HEK293 (cell line): ENCODE measurements at regions not wholly inside any gene's neighbourhood (a gene's known extent, or its start where the extent isn't known, plus 50 kb on each side); places are given as distances from the start of the nearest gene placed in this dataset.

Experiments
- GLIS2 ChIP-seq: fragments of 450-650 bp; formaldehyde crosslinking; IDR thresholded peaks from 2 replicates; pipeline ENCODE4 v1.5.1; 2016; ENCODE audit warnings: missing biosample characterization, missing genetic modification characterization
- HOXA7 ChIP-seq: sonication (generic); formaldehyde crosslinking; IDR thresholded peaks from 2 replicates; pipeline ENCODE4 v1.8.1; 2022; ENCODE audit warnings: missing genetic modification reagents, borderline replicate concordance
- IKZF3 ChIP-seq: fragments of 450-650 bp; IDR thresholded peaks from 2 replicates; pipeline ENCODE4 v1.5.0; 2018; ENCODE audit warnings: missing biosample characterization, mild to moderate bottlenecking, missing genetic modification characterization, moderate library complexity
- YY2 ChIP-seq: fragments of 450-650 bp; formaldehyde crosslinking; IDR thresholded peaks from 2 replicates; pipeline ENCODE4 v1.5.1; 2016; ENCODE audit warnings: missing biosample characterization, missing genetic modification characterization
- ZBTB1 ChIP-seq: fragments of 450-650 bp; formaldehyde crosslinking; IDR thresholded peaks from 2 replicates; pipeline ENCODE4 v1.5.1; 2016; ENCODE audit warnings: missing biosample characterization, missing genetic modification characterization
- ZNF16 ChIP-seq: fragments of 450-650 bp; formaldehyde crosslinking; IDR thresholded peaks from 2 replicates; pipeline ENCODE4 v1.5.1; 2016; ENCODE audit warnings: low read depth, missing biosample characterization, missing genetic modification characterization
- ZNF274 ChIP-seq, 2 experiments: fragments of 200-500 bp in 1 of 2; fragments of 450-650 bp in 1 of 2; sonication (Bioruptor generic) in 1 of 2; formaldehyde crosslinking in 1 of 2; IDR thresholded peaks; 2 replicates each; pipeline versions ENCODE4 v1.5.1 to v1.6.1; 2014 to 2016; ENCODE audit warnings: borderline replicate concordance in 1 of 2, inconsistent platforms in 1 of 2, low read length in 1 of 2, missing biosample characterization in 1 of 2, missing genetic modification characterization in 1 of 2
- ZNF311 ChIP-seq: fragments of 450-650 bp; formaldehyde crosslinking; IDR thresholded peaks from 2 replicates; pipeline ENCODE4 v1.5.1; 2017; ENCODE audit warnings: missing biosample characterization, missing genetic modification characterization, borderline replicate concordance
- ZNF37A ChIP-seq: fragments of 450-650 bp; IDR thresholded peaks from 2 replicates; pipeline ENCODE4 v1.5.1; 2018; ENCODE audit warnings: missing biosample characterization, missing genetic modification characterization
- TF ChIP-seq, protein P1 (sequence below): fragments of 450-650 bp; formaldehyde crosslinking; IDR thresholded peaks from 2 replicates; pipeline ENCODE4 v1.5.1; 2016; ENCODE audit warnings: missing biosample characterization, missing genetic modification characterization
- TF ChIP-seq, protein P2 (sequence below): fragments of 450-650 bp; formaldehyde crosslinking; IDR thresholded peaks from 2 replicates; pipeline ENCODE4 v1.5.1; 2016; ENCODE audit warnings: missing biosample characterization, missing genetic modification characterization, borderline replicate concordance
- TF ChIP-seq, protein P3 (sequence below): fragments of 450-650 bp; formaldehyde crosslinking; IDR thresholded peaks from 2 replicates; pipeline ENCODE4 v1.5.1; 2016; ENCODE audit warnings: missing biosample characterization, missing genetic modification characterization, low read depth
- TF ChIP-seq, protein P4 (sequence below): fragments of 450-650 bp; formaldehyde crosslinking; IDR thresholded peaks from 2 replicates; pipeline ENCODE4 v1.5.1; 2016; ENCODE audit warnings: missing biosample characterization, missing genetic modification characterization

DNA sequence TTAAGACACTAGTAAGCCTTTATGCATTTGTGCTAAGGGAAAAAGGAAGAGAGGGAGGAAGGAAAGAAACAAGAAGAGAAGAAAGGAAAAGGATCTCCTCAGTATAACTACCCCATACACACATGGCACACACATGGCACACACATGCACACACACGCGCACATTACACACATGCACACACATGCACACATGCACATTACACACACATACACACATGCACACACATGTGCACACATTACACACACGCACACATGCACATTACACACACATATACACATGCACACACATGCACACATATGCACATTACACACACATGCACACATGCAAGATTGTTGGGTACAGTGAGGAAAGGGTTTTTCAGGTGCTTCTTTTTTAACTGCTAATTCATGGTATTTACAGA is 311.2 kb downstream of the SKIDA1 start:
- TF ChIP-seq, protein P1, sequence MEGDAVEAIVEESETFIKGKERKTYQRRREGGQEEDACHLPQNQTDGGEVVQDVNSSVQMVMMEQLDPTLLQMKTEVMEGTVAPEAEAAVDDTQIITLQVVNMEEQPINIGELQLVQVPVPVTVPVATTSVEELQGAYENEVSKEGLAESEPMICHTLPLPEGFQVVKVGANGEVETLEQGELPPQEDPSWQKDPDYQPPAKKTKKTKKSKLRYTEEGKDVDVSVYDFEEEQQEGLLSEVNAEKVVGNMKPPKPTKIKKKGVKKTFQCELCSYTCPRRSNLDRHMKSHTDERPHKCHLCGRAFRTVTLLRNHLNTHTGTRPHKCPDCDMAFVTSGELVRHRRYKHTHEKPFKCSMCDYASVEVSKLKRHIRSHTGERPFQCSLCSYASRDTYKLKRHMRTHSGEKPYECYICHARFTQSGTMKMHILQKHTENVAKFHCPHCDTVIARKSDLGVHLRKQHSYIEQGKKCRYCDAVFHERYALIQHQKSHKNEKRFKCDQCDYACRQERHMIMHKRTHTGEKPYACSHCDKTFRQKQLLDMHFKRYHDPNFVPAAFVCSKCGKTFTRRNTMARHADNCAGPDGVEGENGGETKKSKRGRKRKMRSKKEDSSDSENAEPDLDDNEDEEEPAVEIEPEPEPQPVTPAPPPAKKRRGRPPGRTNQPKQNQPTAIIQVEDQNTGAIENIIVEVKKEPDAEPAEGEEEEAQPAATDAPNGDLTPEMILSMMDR (tag by site-specific recombination) = no peak
- TF ChIP-seq ZNF16 (tag by site-specific recombination) (no peak), HOXA7 (no peak), YY2 (tag by site-specific recombination) (no peak), GLIS2 (no peak), ZNF311 (tag by site-specific recombination) (no peak), IKZF3 (tag by site-specific recombination) (no peak), ZNF274 (IDR thresholded peaks at IDR 0.05; ENCODE audit: low read length) (no peak), ZNF274 (tag by site-specific recombination; IDR thresholded peaks at IDR 0.05; ENCODE audit: borderline replicate concordance) (no peak), ZBTB1 (tag by site-specific recombination) (no peak), ZNF37A (no peak)
- TF ChIP-seq, protein P2, sequence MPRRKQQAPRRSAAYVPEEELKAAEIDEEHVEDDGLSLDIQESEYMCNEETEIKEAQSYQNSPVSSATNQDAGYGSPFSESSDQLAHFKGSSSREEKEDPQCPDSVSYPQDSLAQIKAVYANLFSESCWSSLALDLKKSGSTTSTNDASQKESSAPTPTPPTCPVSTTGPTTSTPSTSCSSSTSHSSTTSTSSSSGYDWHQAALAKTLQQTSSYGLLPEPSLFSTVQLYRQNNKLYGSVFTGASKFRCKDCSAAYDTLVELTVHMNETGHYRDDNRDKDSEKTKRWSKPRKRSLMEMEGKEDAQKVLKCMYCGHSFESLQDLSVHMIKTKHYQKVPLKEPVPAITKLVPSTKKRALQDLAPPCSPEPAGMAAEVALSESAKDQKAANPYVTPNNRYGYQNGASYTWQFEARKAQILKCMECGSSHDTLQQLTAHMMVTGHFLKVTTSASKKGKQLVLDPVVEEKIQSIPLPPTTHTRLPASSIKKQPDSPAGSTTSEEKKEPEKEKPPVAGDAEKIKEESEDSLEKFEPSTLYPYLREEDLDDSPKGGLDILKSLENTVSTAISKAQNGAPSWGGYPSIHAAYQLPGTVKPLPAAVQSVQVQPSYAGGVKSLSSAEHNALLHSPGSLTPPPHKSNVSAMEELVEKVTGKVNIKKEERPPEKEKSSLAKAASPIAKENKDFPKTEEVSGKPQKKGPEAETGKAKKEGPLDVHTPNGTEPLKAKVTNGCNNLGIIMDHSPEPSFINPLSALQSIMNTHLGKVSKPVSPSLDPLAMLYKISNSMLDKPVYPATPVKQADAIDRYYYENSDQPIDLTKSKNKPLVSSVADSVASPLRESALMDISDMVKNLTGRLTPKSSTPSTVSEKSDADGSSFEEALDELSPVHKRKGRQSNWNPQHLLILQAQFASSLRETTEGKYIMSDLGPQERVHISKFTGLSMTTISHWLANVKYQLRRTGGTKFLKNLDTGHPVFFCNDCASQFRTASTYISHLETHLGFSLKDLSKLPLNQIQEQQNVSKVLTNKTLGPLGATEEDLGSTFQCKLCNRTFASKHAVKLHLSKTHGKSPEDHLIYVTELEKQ = no peak
- TF ChIP-seq, protein P3, sequence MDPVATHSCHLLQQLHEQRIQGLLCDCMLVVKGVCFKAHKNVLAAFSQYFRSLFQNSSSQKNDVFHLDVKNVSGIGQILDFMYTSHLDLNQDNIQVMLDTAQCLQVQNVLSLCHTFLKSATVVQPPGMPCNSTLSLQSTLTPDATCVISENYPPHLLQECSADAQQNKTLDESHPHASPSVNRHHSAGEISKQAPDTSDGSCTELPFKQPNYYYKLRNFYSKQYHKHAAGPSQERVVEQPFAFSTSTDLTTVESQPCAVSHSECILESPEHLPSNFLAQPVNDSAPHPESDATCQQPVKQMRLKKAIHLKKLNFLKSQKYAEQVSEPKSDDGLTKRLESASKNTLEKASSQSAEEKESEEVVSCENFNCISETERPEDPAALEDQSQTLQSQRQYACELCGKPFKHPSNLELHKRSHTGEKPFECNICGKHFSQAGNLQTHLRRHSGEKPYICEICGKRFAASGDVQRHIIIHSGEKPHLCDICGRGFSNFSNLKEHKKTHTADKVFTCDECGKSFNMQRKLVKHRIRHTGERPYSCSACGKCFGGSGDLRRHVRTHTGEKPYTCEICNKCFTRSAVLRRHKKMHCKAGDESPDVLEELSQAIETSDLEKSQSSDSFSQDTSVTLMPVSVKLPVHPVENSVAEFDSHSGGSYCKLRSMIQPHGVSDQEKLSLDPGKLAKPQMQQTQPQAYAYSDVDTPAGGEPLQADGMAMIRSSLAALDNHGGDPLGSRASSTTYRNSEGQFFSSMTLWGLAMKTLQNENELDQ (tag by site-specific recombination) = no peak
- TF ChIP-seq, protein P4, sequence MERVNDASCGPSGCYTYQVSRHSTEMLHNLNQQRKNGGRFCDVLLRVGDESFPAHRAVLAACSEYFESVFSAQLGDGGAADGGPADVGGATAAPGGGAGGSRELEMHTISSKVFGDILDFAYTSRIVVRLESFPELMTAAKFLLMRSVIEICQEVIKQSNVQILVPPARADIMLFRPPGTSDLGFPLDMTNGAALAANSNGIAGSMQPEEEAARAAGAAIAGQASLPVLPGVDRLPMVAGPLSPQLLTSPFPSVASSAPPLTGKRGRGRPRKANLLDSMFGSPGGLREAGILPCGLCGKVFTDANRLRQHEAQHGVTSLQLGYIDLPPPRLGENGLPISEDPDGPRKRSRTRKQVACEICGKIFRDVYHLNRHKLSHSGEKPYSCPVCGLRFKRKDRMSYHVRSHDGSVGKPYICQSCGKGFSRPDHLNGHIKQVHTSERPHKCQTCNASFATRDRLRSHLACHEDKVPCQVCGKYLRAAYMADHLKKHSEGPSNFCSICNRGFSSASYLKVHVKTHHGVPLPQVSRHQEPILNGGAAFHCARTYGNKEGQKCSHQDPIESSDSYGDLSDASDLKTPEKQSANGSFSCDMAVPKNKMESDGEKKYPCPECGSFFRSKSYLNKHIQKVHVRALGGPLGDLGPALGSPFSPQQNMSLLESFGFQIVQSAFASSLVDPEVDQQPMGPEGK (tag by site-specific recombination) = no peak
